ENCODE measurements at regions not wholly inside any gene's neighbourhood (a gene's known extent, or its start where the extent isn't known, plus 50 kb on each side); places are given as distances from the start of the nearest gene placed in this dataset.

DNA sequence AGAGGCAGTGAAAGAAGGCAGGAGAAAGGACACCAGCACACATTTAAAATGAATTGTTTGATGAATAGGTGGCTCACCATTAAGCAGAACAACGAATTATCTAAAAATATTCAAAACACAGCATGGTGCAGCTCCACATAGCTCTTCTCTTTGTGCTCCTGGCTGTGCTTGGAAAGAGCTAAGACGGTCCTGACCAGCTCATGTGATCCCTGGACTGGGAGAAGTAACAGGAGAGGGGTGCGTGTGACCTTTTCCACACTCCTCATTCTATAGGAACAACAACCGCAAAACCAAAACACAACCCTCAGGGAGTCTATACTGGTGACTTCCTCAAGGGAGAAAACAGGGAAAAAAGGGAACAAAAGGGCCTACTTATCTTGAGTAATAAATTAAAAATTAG is 140.5 kb downstream of the DIRAS2 start:
- TF ChIP-seq, protein P1, sequence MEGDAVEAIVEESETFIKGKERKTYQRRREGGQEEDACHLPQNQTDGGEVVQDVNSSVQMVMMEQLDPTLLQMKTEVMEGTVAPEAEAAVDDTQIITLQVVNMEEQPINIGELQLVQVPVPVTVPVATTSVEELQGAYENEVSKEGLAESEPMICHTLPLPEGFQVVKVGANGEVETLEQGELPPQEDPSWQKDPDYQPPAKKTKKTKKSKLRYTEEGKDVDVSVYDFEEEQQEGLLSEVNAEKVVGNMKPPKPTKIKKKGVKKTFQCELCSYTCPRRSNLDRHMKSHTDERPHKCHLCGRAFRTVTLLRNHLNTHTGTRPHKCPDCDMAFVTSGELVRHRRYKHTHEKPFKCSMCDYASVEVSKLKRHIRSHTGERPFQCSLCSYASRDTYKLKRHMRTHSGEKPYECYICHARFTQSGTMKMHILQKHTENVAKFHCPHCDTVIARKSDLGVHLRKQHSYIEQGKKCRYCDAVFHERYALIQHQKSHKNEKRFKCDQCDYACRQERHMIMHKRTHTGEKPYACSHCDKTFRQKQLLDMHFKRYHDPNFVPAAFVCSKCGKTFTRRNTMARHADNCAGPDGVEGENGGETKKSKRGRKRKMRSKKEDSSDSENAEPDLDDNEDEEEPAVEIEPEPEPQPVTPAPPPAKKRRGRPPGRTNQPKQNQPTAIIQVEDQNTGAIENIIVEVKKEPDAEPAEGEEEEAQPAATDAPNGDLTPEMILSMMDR (conservative IDR thresholded peaks at IDR 0.05; ENCODE audit: low read depth, low read length): no peak
- TF ChIP-seq EZH2 (IDR thresholded peaks at IDR 0.05; ENCODE audit: borderline replicate concordance, low read depth, low read length, poor library complexity, severe bottlenecking): no peak
